Endothelial cell of umbilical vein (primary cell): ENCODE measurements at regions not wholly inside any gene's neighbourhood (a gene's known extent, or its start where the extent isn't known, plus 50 kb on each side); places are given as distances from the start of the nearest gene placed in this dataset.

Experiments
- BruUV-seq: library from RNA; stranded (reverse); fragments of 400-500 nt; replicated peaks from 2 replicates; lab custom pipeline; 2021; lab: Mats Ljungman, UMichigan
- CTCF ChIA-PET: fragments of 300-600, 350-600 bp; sonication (Branson Sonifier 250); formaldehyde crosslinking; loops from one replicate; lab custom pipeline; 2021; ENCODE audit warnings: antibody characterized with exemption, inconsistent platforms; lab: Charles Lee
- POLR2A ChIA-PET: fragments of 300-600, 350-600 bp; sonication (Branson Sonifier 250); formaldehyde crosslinking; loops from one replicate; lab custom pipeline; 2021; ENCODE audit warnings: antibody characterized with exemption, inconsistent platforms; lab: Charles Lee
- DNase-seq: peaks from one replicate; pipeline ENCODE4 v3.0.0-alpha.2; 2011; ENCODE audit warnings: low read depth, low spot score
- FAIRE-seq: peaks from 2 replicates; lab custom pipeline; 2011; peaks lifted over from hg19 to GRCh38; lab: Jason Lieb, UNC
- H2AFZ ChIP-seq: 2 replicates; pipeline ENCODE4 v1.6.0; 2012; ENCODE audit warnings: low read depth, low read length, control low read depth, inconsistent platforms
- H3K27ac ChIP-seq: 2 replicates; pipeline ENCODE4 v1.5.1; 2011; ENCODE audit warnings: low read depth, mild to moderate bottlenecking, control low read depth, low read length, moderate library complexity; ENCODE audit not compliant: insufficient read depth
- H3K27me3 ChIP-seq, 2 experiments: 2 replicates each; pipeline versions ENCODE4 v1.6.0 to v1.6.1; 2011; ENCODE audit warnings: low read length in 2 of 2, mixed read lengths in 1 of 2; ENCODE audit not compliant: control insufficient read depth in 2 of 2, insufficient read depth in 2 of 2
- H3K36me3 ChIP-seq, 2 experiments: 2 replicates in 1 of 2; 3 replicates in 1 of 2; pipeline ENCODE4 v1.5.1; 2011; ENCODE audit warnings: low read length in 2 of 2, mild to moderate bottlenecking in 1 of 2, moderate library complexity in 1 of 2; ENCODE audit not compliant: control insufficient read depth in 2 of 2, insufficient read depth in 2 of 2; ENCODE audit errors: extremely low read depth in 1 of 2
- H3K4me1 ChIP-seq: 3 replicates; pipeline ENCODE4 v1.5.1; 2011; ENCODE audit warnings: mild to moderate bottlenecking, low read length; ENCODE audit not compliant: control insufficient read depth, insufficient read depth; ENCODE audit errors: extremely low read depth
- H3K4me2 ChIP-seq: 2 replicates; pipeline ENCODE4 v1.6.1; 2011; ENCODE audit warnings: low read length, control low read depth, mixed read lengths; ENCODE audit not compliant: insufficient read depth
- H3K4me3 ChIP-seq, 3 experiments: fragments of 200-600 bp in 1 of 3; sonication (generic), shearing (Covaris generic) in 1 of 3; replicated peaks in 1 of 3; 2 replicates each; pipeline ENCODE4 v1.5.1; 2011 to 2016; ENCODE audit warnings: control low read depth in 3 of 3, low read length in 3 of 3, mild to moderate bottlenecking in 2 of 3, inconsistent platforms in 1 of 3, low read depth in 1 of 3, moderate library complexity in 1 of 3; ENCODE audit not compliant: insufficient read depth in 1 of 3
- H3K79me2 ChIP-seq: 2 replicates; pipeline ENCODE4 v1.6.0; 2012; ENCODE audit warnings: low read length, inconsistent platforms; ENCODE audit not compliant: control insufficient read depth, insufficient read depth
- H3K9ac ChIP-seq: replicated peaks from 2 replicates; pipeline ENCODE3; 2011; ENCODE audit warnings: low read length, control low read depth; ENCODE audit not compliant: insufficient read depth; ENCODE audit errors: extremely low read depth
- H3K9me1 ChIP-seq: replicated peaks from 3 replicates; pipeline ENCODE4 v1.6.0; 2011; ENCODE audit warnings: mild to moderate bottlenecking, low read length; ENCODE audit not compliant: control insufficient read depth, insufficient read depth; ENCODE audit errors: extremely low read depth
- H3K9me3 ChIP-seq: replicated peaks from 2 replicates; pipeline ENCODE4 v1.5.1; 2012; ENCODE audit warnings: low read length, inconsistent platforms; ENCODE audit not compliant: control insufficient read depth, insufficient read depth
- H4K20me1 ChIP-seq: replicated peaks from 2 replicates; pipeline ENCODE3; 2011; ENCODE audit warnings: mild to moderate bottlenecking, low read length; ENCODE audit not compliant: control insufficient read depth, insufficient read depth; ENCODE audit errors: extremely low read depth
- EZH2 ChIP-seq: IDR thresholded peaks from 2 replicates; pipeline ENCODE4 v1.6.1; 2012; ENCODE audit warnings: borderline replicate concordance, low read depth, mild to moderate bottlenecking, moderate library complexity, low read length, inconsistent platforms; ENCODE audit not compliant: severe bottlenecking
- FOS ChIP-seq: IDR thresholded peaks from 2 replicates; pipeline ENCODE4 v1.6.1; 2011; ENCODE audit warnings: mild to moderate bottlenecking, low read length, moderate library complexity, borderline replicate concordance; ENCODE audit not compliant: insufficient read depth
- GATA2 ChIP-seq: IDR thresholded peaks from 2 replicates; pipeline ENCODE4 v1.7.0; 2011; ENCODE audit warnings: low read depth, mild to moderate bottlenecking, moderate library complexity, mixed read lengths, low read length; ENCODE audit not compliant: insufficient read length, insufficient read depth
- JUN ChIP-seq: IDR thresholded peaks from 2 replicates; pipeline ENCODE4 v1.6.1; 2011; ENCODE audit warnings: borderline replicate concordance, low read depth; ENCODE audit not compliant: insufficient read length, insufficient read depth
- MYC ChIP-seq: IDR thresholded peaks from one replicate; pipeline ENCODE4 v1.6.1; 2011; ENCODE audit warnings: mild to moderate bottlenecking, low read depth, low read length
- POLR2A ChIP-seq: IDR thresholded peaks from 2 replicates; pipeline ENCODE4 v1.6.1; 2012; ENCODE audit warnings: low read depth, mild to moderate bottlenecking, control low read depth, low read length
- POLR2AphosphoS5 ChIP-seq: IDR thresholded peaks from 2 replicates; pipeline ENCODE4 v1.6.1; 2012; ENCODE audit warnings: low read depth, mild to moderate bottlenecking, control low read depth, low read length, moderate library complexity; ENCODE audit not compliant: insufficient read depth
- dilution Hi-C: fragments of 300-500 bp; cut with MboI; formaldehyde crosslinking; loops from one replicate; pipeline ENCODE4 v1.15.0; 2019; ENCODE audit warnings: low sequenced_read_pairs; ENCODE audit not compliant: extremely low pct_ligation_motif_present
- intact Hi-C: fragments of 100-400 bp; cut with micrococcal nuclease; formaldehyde crosslinking; loops from one replicate; pipeline ENCODE4 v1.10.0; 2022
- TF ChIP-seq, protein P1 (sequence below): IDR thresholded peaks from 2 replicates; pipeline ENCODE4 v1.6.1; 2011; ENCODE audit not compliant: insufficient read depth, insufficient read length
- TF ChIP-seq, protein P2 (sequence below), 2 donors: IDR thresholded peaks; 1 replicate in 1 of 2; 2 replicates in 1 of 2; pipeline ENCODE4 v1.5.1; 2011; ENCODE audit warnings: low read length in 2 of 2, mild to moderate bottlenecking in 2 of 2, moderate library complexity in 2 of 2, control low read depth in 1 of 2, inconsistent platforms in 1 of 2, low read depth in 1 of 2; ENCODE audit not compliant: insufficient read depth in 1 of 2; ENCODE audit errors: extremely low read depth in 1 of 2

- FAIRE-seq, result no peak
- POLR2A ChIA-PET, result no interaction called here
- no peaks in the 10 kb centered on the region for H3K9me1 ChIP-seq
- H3K9me3 ChIP-seq, result no peaks in the 10 kb centered on the region
- intact Hi-C loops (no loop called here), dilution Hi-C loops (no loop called here)
- no TSS peak for BruUV-seq
- CTCF ChIA-PET, result no interaction called here
- DNase-seq, result no peak
- H4K20me1 ChIP-seq, result no peaks in the 10 kb centered on the region
- H3K27me3 ChIP-seq, result no peaks in the 10 kb centered on the region
- no peaks in the 10 kb centered on the region for H3K79me2 ChIP-seq
- H2AFZ ChIP-seq, result no peak overlapping the region
- no peak overlapping the region for H3K4me2 ChIP-seq
- H3K4me1 ChIP-seq, result no peaks in the 10 kb centered on the region
- no peak overlapping the region for H3K27ac ChIP-seq
- H3K9ac ChIP-seq, result no peak overlapping the region
- no peaks in the 10 kb centered on the region for H3K36me3 ChIP-seq
- H3K4me3 ChIP-seq, result no peak overlapping the region
- TF ChIP-seq GATA2 (no peak), POLR2AphosphoS5 (no peak), FOS (no peak), MYC (no peak), JUN (no peak), EZH2 (no peak), POLR2A (no peak)
- TF ChIP-seq, protein P1, sequence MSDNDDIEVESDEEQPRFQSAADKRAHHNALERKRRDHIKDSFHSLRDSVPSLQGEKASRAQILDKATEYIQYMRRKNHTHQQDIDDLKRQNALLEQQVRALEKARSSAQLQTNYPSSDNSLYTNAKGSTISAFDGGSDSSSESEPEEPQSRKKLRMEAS, result no peak
- TF ChIP-seq, protein P2, sequence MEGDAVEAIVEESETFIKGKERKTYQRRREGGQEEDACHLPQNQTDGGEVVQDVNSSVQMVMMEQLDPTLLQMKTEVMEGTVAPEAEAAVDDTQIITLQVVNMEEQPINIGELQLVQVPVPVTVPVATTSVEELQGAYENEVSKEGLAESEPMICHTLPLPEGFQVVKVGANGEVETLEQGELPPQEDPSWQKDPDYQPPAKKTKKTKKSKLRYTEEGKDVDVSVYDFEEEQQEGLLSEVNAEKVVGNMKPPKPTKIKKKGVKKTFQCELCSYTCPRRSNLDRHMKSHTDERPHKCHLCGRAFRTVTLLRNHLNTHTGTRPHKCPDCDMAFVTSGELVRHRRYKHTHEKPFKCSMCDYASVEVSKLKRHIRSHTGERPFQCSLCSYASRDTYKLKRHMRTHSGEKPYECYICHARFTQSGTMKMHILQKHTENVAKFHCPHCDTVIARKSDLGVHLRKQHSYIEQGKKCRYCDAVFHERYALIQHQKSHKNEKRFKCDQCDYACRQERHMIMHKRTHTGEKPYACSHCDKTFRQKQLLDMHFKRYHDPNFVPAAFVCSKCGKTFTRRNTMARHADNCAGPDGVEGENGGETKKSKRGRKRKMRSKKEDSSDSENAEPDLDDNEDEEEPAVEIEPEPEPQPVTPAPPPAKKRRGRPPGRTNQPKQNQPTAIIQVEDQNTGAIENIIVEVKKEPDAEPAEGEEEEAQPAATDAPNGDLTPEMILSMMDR (IDR thresholded peaks at IDR 0.05; ENCODE audit: extremely low read depth in 1 of 2, insufficient read depth in 1 of 2, low read depth in 1 of 2, low read length in 2 of 2), result no peak
These were observed 278.1 kb upstream of the JAG1 start for GRCh38 chr20:10951904-10952303.
